H1 (cell line): ENCODE measurements at regions not wholly inside any gene's neighbourhood (a gene's known extent, or its start where the extent isn't known, plus 50 kb on each side); places are given as distances from the start of the nearest gene placed in this dataset.

Source experiments
- CTCF ChIA-PET: fragments of 300-600 bp; sonication (Branson Sonifier 250); formaldehyde crosslinking; loops from one replicate; lab custom pipeline; 2021; ENCODE audit not compliant: partially characterized antibody; lab: Charles Lee
- POLR2A ChIA-PET: fragments of 300-600 bp; sonication (Branson Sonifier 250); formaldehyde crosslinking; loops from one replicate; lab custom pipeline; 2021; ENCODE audit warnings: inconsistent platforms; ENCODE audit not compliant: partially characterized antibody; lab: Charles Lee
- DNase-seq, 2 experiments: peaks; one replicate each; pipeline versions ENCODE4 v3.0.0 to v3.0.0-alpha.2; 2010 to 2022; ENCODE audit warnings: low spot score in 2 of 2, low read depth in 1 of 2, mixed read lengths in 1 of 2
- FAIRE-seq: peaks from 2 replicates; lab custom pipeline; 2011; peaks lifted over from hg19 to GRCh38; lab: Jason Lieb, UNC
- H2AFZ ChIP-seq: 2 replicates; pipeline ENCODE4 v1.8.1; 2012; ENCODE audit warnings: low read length, inconsistent platforms
- H2AK5ac ChIP-seq: 2 replicates; pipeline ENCODE4 v1.6.1; 2013; ENCODE audit warnings: low read depth, low read length
- H2BK120ac ChIP-seq: replicated peaks from 2 replicates; pipeline ENCODE3; 2013; ENCODE audit warnings: low read depth, low read length, inconsistent platforms
- H2BK12ac ChIP-seq: 2 replicates; pipeline ENCODE4 v1.6.1; 2013; ENCODE audit warnings: low read depth, low read length
- H2BK15ac ChIP-seq: 2 replicates; pipeline ENCODE4 v1.6.1; 2013; ENCODE audit warnings: low read length
- H2BK20ac ChIP-seq: 2 replicates; pipeline ENCODE4 v1.6.1; 2013; ENCODE audit warnings: low read length
- H2BK5ac ChIP-seq: 2 replicates; pipeline ENCODE4 v1.6.1; 2013; ENCODE audit warnings: low read depth, low read length
- H3K14ac ChIP-seq: 2 replicates; pipeline ENCODE4 v1.6.1; 2013; ENCODE audit warnings: inconsistent platforms; ENCODE audit not compliant: insufficient read length
- H3K18ac ChIP-seq: 2 replicates; pipeline ENCODE4 v1.6.1; 2013; ENCODE audit warnings: low read length; ENCODE audit errors: extremely low read depth
- H3K23ac ChIP-seq: 2 replicates; pipeline ENCODE4 v1.6.1; 2013; ENCODE audit warnings: inconsistent platforms; ENCODE audit not compliant: insufficient read length
- H3K23me2 ChIP-seq: 2 replicates; pipeline ENCODE4 v1.6.1; 2013; ENCODE audit warnings: low read depth, low read length
- H3K27ac ChIP-seq: 2 replicates; pipeline ENCODE4 v1.6.1; 2011; ENCODE audit warnings: low read depth, low read length, inconsistent platforms
- H3K27me3 ChIP-seq, 4 experiments: replicated peaks in 1 of 4; 1 replicate in 1 of 4; 2 replicates in 3 of 4; pipeline versions ENCODE4 v1.6.1 to v1.8.1; 2011 to 2013; ENCODE audit warnings: low read length in 3 of 4, mild to moderate bottlenecking in 3 of 4, inconsistent platforms in 2 of 4, mixed read lengths in 2 of 4, moderate library complexity in 1 of 4; ENCODE audit not compliant: control insufficient read depth in 3 of 4, insufficient read depth in 3 of 4; ENCODE audit errors: extremely low read depth in 1 of 4
- H3K36me3 ChIP-seq, 4 experiments: 2 replicates each; pipeline versions ENCODE4 v1.6.1 to v1.8.1; 2011 to 2013; ENCODE audit warnings: mild to moderate bottlenecking in 4 of 4, low read length in 3 of 4, moderate library complexity in 2 of 4, control low read depth in 1 of 4, inconsistent platforms in 1 of 4; ENCODE audit not compliant: insufficient read depth in 4 of 4, control insufficient read depth in 2 of 4
- H3K4ac ChIP-seq: replicated peaks from 2 replicates; pipeline ENCODE3; 2013; ENCODE audit warnings: low read length, low read depth, mixed read lengths, inconsistent platforms; ENCODE audit not compliant: insufficient read length
- H3K4me1 ChIP-seq, 4 experiments: replicated peaks in 1 of 4; 1 replicate in 1 of 4; 2 replicates in 3 of 4; pipeline versions ENCODE4 v1.6.1 to v1.8.1; 2011 to 2013; ENCODE audit warnings: low read length in 3 of 4, inconsistent platforms in 2 of 4, mixed read lengths in 1 of 4; ENCODE audit not compliant: insufficient read depth in 4 of 4, control insufficient read depth in 3 of 4
- H3K4me2 ChIP-seq, 2 experiments: 2 replicates each; pipeline versions ENCODE4 v1.6.1 to v1.8.1; 2011 to 2013; ENCODE audit warnings: low read depth in 2 of 2, low read length in 2 of 2, control low read depth in 1 of 2, inconsistent platforms in 1 of 2, mild to moderate bottlenecking in 1 of 2; ENCODE audit not compliant: insufficient read depth in 1 of 2
- H3K4me3 ChIP-seq, 4 experiments: fragments of 200-600, 300-600 bp in 1 of 4; sonication (generic), shearing (Covaris generic), sonication (Bioruptor Twin) in 1 of 4; 2 replicates each; pipeline versions ENCODE4 v1.5.1 to v1.8.1; 2011 to 2016; ENCODE audit warnings: low read length in 4 of 4, low read depth in 3 of 4, control low read depth in 2 of 4, inconsistent platforms in 2 of 4, mild to moderate bottlenecking in 2 of 4, mixed read lengths in 1 of 4, moderate library complexity in 1 of 4; ENCODE audit not compliant: insufficient read depth in 2 of 4; ENCODE audit errors: extremely low read depth in 1 of 4
- H3K56ac ChIP-seq: replicated peaks from 2 replicates; pipeline ENCODE3; 2013; ENCODE audit warnings: low read depth, mild to moderate bottlenecking, mixed read lengths, low read length, inconsistent platforms; ENCODE audit not compliant: insufficient read length
- H3K79me1 ChIP-seq: 2 replicates; pipeline ENCODE4 v1.6.1; 2013; ENCODE audit warnings: low read depth, low read length, control low read depth
- H3K79me2 ChIP-seq, 2 experiments: 2 replicates each; pipeline versions ENCODE4 v1.6.1 to v1.8.1; 2012 to 2013; ENCODE audit warnings: low read length in 2 of 2, mild to moderate bottlenecking in 2 of 2, inconsistent platforms in 1 of 2; ENCODE audit not compliant: insufficient read depth in 2 of 2, control insufficient read depth in 1 of 2
- H3K9ac ChIP-seq, 4 experiments: replicated peaks in 1 of 4; 1 replicate in 1 of 4; 2 replicates in 3 of 4; pipeline versions ENCODE4 v1.6.1 to v1.8.1; 2011 to 2013; ENCODE audit warnings: low read depth in 3 of 4, low read length in 3 of 4, control low read depth in 2 of 4, mild to moderate bottlenecking in 2 of 4, moderate library complexity in 2 of 4, inconsistent platforms in 1 of 4; ENCODE audit errors: extremely low read depth in 1 of 4
- H3K9me3 ChIP-seq, 2 experiments: 2 replicates each; pipeline versions ENCODE4 v1.6.1 to v1.8.1; 2012 to 2013; ENCODE audit warnings: mild to moderate bottlenecking in 2 of 2, moderate library complexity in 2 of 2, control low read depth in 1 of 2, inconsistent platforms in 1 of 2, low read depth in 1 of 2, low read length in 1 of 2, mixed read lengths in 1 of 2; ENCODE audit not compliant: insufficient read depth in 2 of 2
- H4K20me1 ChIP-seq, 2 experiments: replicated peaks in 1 of 2; 2 replicates each; pipeline versions ENCODE3 to v1.8.1; 2011 to 2013; ENCODE audit warnings: inconsistent platforms in 2 of 2, low read length in 2 of 2, mild to moderate bottlenecking in 1 of 2; ENCODE audit not compliant: insufficient read depth in 2 of 2, control insufficient read depth in 1 of 2
- H4K5ac ChIP-seq: 2 replicates; pipeline ENCODE4 v1.6.1; 2013; ENCODE audit warnings: low read length, low read depth, mixed read lengths, inconsistent platforms; ENCODE audit not compliant: insufficient read length
- H4K8ac ChIP-seq: 2 replicates; pipeline ENCODE4 v1.8.0; 2013; ENCODE audit warnings: mild to moderate bottlenecking, moderate library complexity, low read length, inconsistent platforms; ENCODE audit not compliant: insufficient read depth; ENCODE audit errors: extremely low read depth
- H4K91ac ChIP-seq: replicated peaks from 2 replicates; pipeline ENCODE3; 2013; ENCODE audit warnings: low read length, mixed read lengths, inconsistent platforms; ENCODE audit not compliant: insufficient read length
- FOSL1 ChIP-seq: IDR thresholded peaks from 2 replicates; pipeline ENCODE4 v1.6.1; 2011; ENCODE audit warnings: mild to moderate bottlenecking, low read depth, low read length, moderate library complexity; ENCODE audit not compliant: insufficient read depth
- HDAC2 ChIP-seq, 2 experiments: fragments of 300-600 bp in 1 of 2; sonication (generic) in 1 of 2; IDR thresholded peaks; 2 replicates each; pipeline ENCODE4 v1.6.1; 2011 to 2012; ENCODE audit warnings: low read depth in 2 of 2, low read length in 2 of 2, mild to moderate bottlenecking in 2 of 2, moderate library complexity in 2 of 2, borderline replicate concordance in 1 of 2, inconsistent platforms in 1 of 2
- KDM4A ChIP-seq: IDR thresholded peaks from one replicate; pipeline ENCODE4 v1.7.1; 2012; ENCODE audit warnings: low read depth, mild to moderate bottlenecking, moderate library complexity, low read length, inconsistent platforms; ENCODE audit not compliant: severe bottlenecking
- NRF1 ChIP-seq: IDR thresholded peaks from 2 replicates; pipeline ENCODE4 v1.6.1; 2011; ENCODE audit warnings: mild to moderate bottlenecking, low read depth, low read length, improper control_type of control experiment
- POU5F1 ChIP-seq: IDR thresholded peaks from 2 replicates; pipeline ENCODE4 v1.6.1; 2011; ENCODE audit warnings: low read depth, mild to moderate bottlenecking, low read length, moderate library complexity
- RAD21 ChIP-seq, 2 experiments: IDR thresholded peaks in 1 of 2; conservative IDR thresholded peaks in 1 of 2; 2 replicates each; pipeline ENCODE4 v1.6.1; 2011; ENCODE audit warnings: low read depth in 2 of 2, low read length in 2 of 2, improper control_type of control experiment in 1 of 2, inconsistent platforms in 1 of 2, mild to moderate bottlenecking in 1 of 2, moderate library complexity in 1 of 2
- WGBS, 2 experiments: shearing (Covaris generic) in 1 of 2; methylation state at CpG; one replicate each; pipeline versions ENCODE4 v1.1.6 to v1.1.7; 2013 to 2015; ENCODE audit warnings: low lambda C conversion rate in 2 of 2, mixed read lengths in 2 of 2, inconsistent platforms in 1 of 2, low coverage in 1 of 2, missing lambda C conversion rate in 1 of 2; ENCODE audit not compliant: insufficient replicate concordance in 2 of 2, insufficient coverage in 1 of 2, insufficient read length in 1 of 2; ENCODE audit errors: extremely low coverage in 1 of 2, missing lambda C conversion rate in 1 of 2; 5-methylcytosine and 5-hydroxymethylcytosine counted together
- TF ChIP-seq, protein P1 (sequence below): IDR thresholded peaks from 2 replicates; pipeline ENCODE4 v1.6.1; 2012; ENCODE audit warnings: inconsistent platforms

DNA sequence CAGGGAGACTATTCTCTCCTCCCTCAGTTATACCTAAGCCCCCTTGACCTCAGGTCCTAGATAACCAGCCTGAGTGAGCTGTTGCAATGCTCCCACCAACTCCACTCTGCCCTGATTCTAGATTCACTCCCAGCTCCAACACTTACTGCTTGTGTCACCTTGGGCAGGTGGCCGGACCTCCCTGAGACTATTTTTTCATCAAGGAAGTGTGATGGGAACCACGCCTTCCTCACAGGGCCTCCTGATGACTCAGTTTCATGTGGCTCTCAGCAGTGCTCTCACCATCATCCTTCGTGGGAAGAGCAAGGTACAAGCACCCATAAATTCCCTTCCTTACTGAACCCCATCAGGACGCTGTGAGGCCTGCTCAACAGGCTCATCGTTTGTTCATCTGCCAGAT is 925.8 kb upstream of the ZNF722 start:
- Histone ChIP-seq H3K14ac (no peak overlapping the region), H4K20me1 (no peaks in the 10 kb centered on the region), H4K8ac (no peak overlapping the region), H3K23ac (no peak overlapping the region), H3K79me1 (no peaks in the 10 kb centered on the region), H3K9ac (no peak overlapping the region), H3K4me1 (no peaks in the 10 kb centered on the region), H3K4ac (no peak overlapping the region), H4K5ac (no peak overlapping the region), H3K9me3 (peaks cover 57 to 82% of the 10 kb centered on the region in 2 experiments), H2BK5ac (no peak overlapping the region), H3K56ac (no peak overlapping the region), H3K27me3 (no peaks in the 10 kb centered on the region), H3K4me2 (no peak overlapping the region), H3K4me3 (no peak overlapping the region), H3K79me2 (no peaks in the 10 kb centered on the region), H4K91ac (no peak overlapping the region), H3K23me2 (no peaks in the 10 kb centered on the region; the same call in 1 of the 2 replicates), H2BK20ac (no peak overlapping the region), H2AFZ (no peak overlapping the region), H3K18ac (no peak overlapping the region), H2BK15ac (no peak overlapping the region), H3K27ac (no peak overlapping the region), H2AK5ac (no peak overlapping the region), H3K36me3 (no peaks in the 10 kb centered on the region), H2BK120ac (no peak overlapping the region), H2BK12ac (no peak overlapping the region)
- ChIA-PET POLR2A (no interaction called here), CTCF (no interaction called here)
- WGBS, 2 experiments, result 51% methylated on average over 5 of the region's 5 CpGs; no CpG with 5 or more reads in 1 of the 2 experiments
- FAIRE-seq, result no peak
- DNase-seq, result no peak
- TF ChIP-seq KDM4A, result no peak
- no peak for TF ChIP-seq NRF1
- no peak for TF ChIP-seq RAD21 (IDR thresholded peaks at IDR 0.05 in 1 of 2, conservative IDR thresholded peaks at IDR 0.05 in 1 of 2; ENCODE audit: low read depth in 2 of 2, low read length in 2 of 2)
- TF ChIP-seq FOSL1, result no peak
- no peak for TF ChIP-seq HDAC2 (IDR thresholded peaks at IDR 0.05; ENCODE audit: borderline replicate concordance in 1 of 2, low read depth in 2 of 2, low read length in 2 of 2)
- no peak for TF ChIP-seq POU5F1
- TF ChIP-seq, protein P1, sequence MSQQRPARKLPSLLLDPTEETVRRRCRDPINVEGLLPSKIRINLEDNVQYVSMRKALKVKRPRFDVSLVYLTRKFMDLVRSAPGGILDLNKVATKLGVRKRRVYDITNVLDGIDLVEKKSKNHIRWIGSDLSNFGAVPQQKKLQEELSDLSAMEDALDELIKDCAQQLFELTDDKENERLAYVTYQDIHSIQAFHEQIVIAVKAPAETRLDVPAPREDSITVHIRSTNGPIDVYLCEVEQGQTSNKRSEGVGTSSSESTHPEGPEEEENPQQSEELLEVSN, result no peak
